WTC11 (cell line): ENCODE measurements at regions not wholly inside any gene's neighbourhood (a gene's known extent, or its start where the extent isn't known, plus 50 kb on each side); places are given as distances from the start of the nearest gene placed in this dataset.
A peak's percentile ranks its signal among the peaks of the same experiment; 100 is the strongest.
"Not testable (repeated sequence)": the region's sequence is repeated elsewhere in the genome, so short reads cannot be mapped to it uniquely, and the experiment has no call there.

Experiments
- ATAC-seq: fragments of 200-7000 bp; cut with Tn5 transposase; 2 replicates; pipeline ENCODE4 v1.10.0; 2021; ENCODE audit warnings: mild to moderate bottlenecking, moderate library complexity
- CTCF ChIA-PET: fragments of 300-600 bp; sonication (Branson Sonifier 250); formaldehyde crosslinking; loops from one replicate; lab custom pipeline; 2021; ENCODE audit warnings: antibody characterized with exemption; lab: Charles Lee
- POLR2A ChIA-PET: fragments of 350-600 bp; sonication (Branson Sonifier 250); formaldehyde crosslinking; loops from one replicate; lab custom pipeline; 2021; ENCODE audit warnings: antibody characterized with exemption; lab: Charles Lee
- DNase-seq: peaks from one replicate; pipeline ENCODE4 v3.0.0; 2021; ENCODE audit warnings: low spot score
- H3K27ac Mint-ChIP-seq: 2 replicates; pipeline ENCODE4 v1.8.0; 2021; ENCODE audit warnings: mixed read lengths
- H3K27me3 Mint-ChIP-seq: 2 replicates; pipeline ENCODE4 v1.8.0; 2021; ENCODE audit warnings: low read depth, mild to moderate bottlenecking, moderate library complexity, mixed read lengths
- H3K36me3 Mint-ChIP-seq: 2 replicates; pipeline ENCODE4 v1.8.0; 2021; ENCODE audit warnings: mixed read lengths
- H3K4me1 Mint-ChIP-seq: 2 replicates; pipeline ENCODE4 v1.8.0; 2022; ENCODE audit warnings: mixed read lengths
- H3K4me3 Mint-ChIP-seq: 2 replicates; pipeline ENCODE4 v1.8.0; 2021; ENCODE audit warnings: mild to moderate bottlenecking, moderate library complexity, mixed read lengths
- H3K9me3 Mint-ChIP-seq: 2 replicates; pipeline ENCODE4 v1.8.0; 2021; ENCODE audit warnings: mixed read lengths
- AR ChIP-seq: fragments of 250-450 bp; sonication (Bioruptor Pico); IDR thresholded peaks from 2 replicates; pipeline ENCODE4 v1.9.0; 2021; ENCODE audit warnings: mild to moderate bottlenecking
- ATF1 ChIP-seq: sonication (generic); formaldehyde crosslinking; IDR thresholded peaks from 2 replicates; pipeline ENCODE4 v1.8.1; 2023; ENCODE audit warnings: mild to moderate bottlenecking, moderate library complexity, missing genetic modification reagents
- ATF3 ChIP-seq: sonication (generic); formaldehyde crosslinking; conservative IDR thresholded peaks from 2 replicates; pipeline ENCODE4 v1.8.1; 2022; ENCODE audit warnings: mild to moderate bottlenecking, missing genetic modification reagents
- FOXP1 ChIP-seq: sonication (generic); formaldehyde crosslinking; IDR thresholded peaks from 2 replicates; pipeline ENCODE4 v1.8.0; 2022; ENCODE audit warnings: missing genetic modification reagents, mild to moderate bottlenecking, moderate library complexity, borderline replicate concordance
- FOXP4 ChIP-seq: sonication (generic); formaldehyde crosslinking; IDR thresholded peaks from 2 replicates; pipeline ENCODE4 v1.8.0; 2022; ENCODE audit warnings: mild to moderate bottlenecking, missing genetic modification reagents
- GTF2I ChIP-seq: fragments of 250-450 bp; sonication (Bioruptor Pico); conservative IDR thresholded peaks from 2 replicates; pipeline ENCODE4 v1.4.0; 2021; ENCODE audit warnings: mild to moderate bottlenecking
- MLX ChIP-seq: sonication (generic); formaldehyde crosslinking; IDR thresholded peaks from 2 replicates; pipeline ENCODE4 v1.8.1; 2023; ENCODE audit warnings: mild to moderate bottlenecking, missing genetic modification reagents, moderate library complexity
- NFE2L1 ChIP-seq: sonication (generic); formaldehyde crosslinking; IDR thresholded peaks from 2 replicates; pipeline ENCODE4 v1.8.1; 2023; ENCODE audit warnings: missing genetic modification reagents
- PREB ChIP-seq: sonication (generic); formaldehyde crosslinking; IDR thresholded peaks from 2 replicates; pipeline ENCODE4 v1.8.1; 2022; ENCODE audit warnings: mild to moderate bottlenecking, missing genetic modification reagents, moderate library complexity, borderline replicate concordance
- SP1 ChIP-seq: sonication (generic); formaldehyde crosslinking; conservative IDR thresholded peaks from 2 replicates; pipeline ENCODE4 v1.8.1; 2022; ENCODE audit warnings: missing genetic modification reagents
- STAT6 ChIP-seq: sonication (generic); formaldehyde crosslinking; conservative IDR thresholded peaks from 2 replicates; pipeline ENCODE4 v1.8.1; 2023; ENCODE audit warnings: mild to moderate bottlenecking, low read depth, missing genetic modification reagents, moderate library complexity
- TEAD4 ChIP-seq: sonication (generic); formaldehyde crosslinking; IDR thresholded peaks from 2 replicates; pipeline ENCODE4 v1.8.0; 2022; ENCODE audit warnings: mild to moderate bottlenecking, missing genetic modification reagents
- ZNF396 ChIP-seq: fragments of 250-450 bp; sonication (Bioruptor Pico); IDR thresholded peaks from 2 replicates; pipeline ENCODE4 v1.8.0; 2021; ENCODE audit warnings: mild to moderate bottlenecking, moderate library complexity, borderline replicate concordance
- ZNF671 ChIP-seq: fragments of 250-450 bp; sonication (Bioruptor Pico); IDR thresholded peaks from 2 replicates; pipeline ENCODE4 v1.8.0; 2021; ENCODE audit warnings: mild to moderate bottlenecking

- no peak for TF ChIP-seq PREB (CRISPR knock-in tag)
Observed at GRCh38 chr4:124817531-124817930, 105.0 kb upstream of the ANKRD50 start (continued).

GRCh38 chr4:124812203-124812602 lies 99.7 kb upstream of the ANKRD50 start:
- H3K27ac Mint-ChIP-seq, CTCF ChIA-PET, H3K4me3 Mint-ChIP-seq, H3K27me3 Mint-ChIP-seq, POLR2A ChIA-PET, DNase-seq, ATAC-seq: not testable (repeated sequence)
- Mint-ChIP-seq H3K9me3 (peaks cover 50% of the 10 kb centered on the region), H3K4me1 (peaks cover 24% of the 10 kb centered on the region), H3K36me3 (peaks cover 25% of the 10 kb centered on the region)

GRCh38 chr4:124810827-124811226 lies 98.3 kb upstream of the ANKRD50 start:
- ATAC-seq (no peak), DNase-seq (no peak)
- H3K4me3 Mint-ChIP-seq = no peak overlapping the region
- H3K9me3 Mint-ChIP-seq = peaks cover 57% of the 10 kb centered on the region
- TF ChIP-seq NFE2L1 (CRISPR knock-in tag) (no peak), ATF1 (CRISPR knock-in tag) (no peak), FOXP4 (CRISPR knock-in tag) (no peak), TEAD4 (CRISPR knock-in tag) (no peak)
- H3K27ac Mint-ChIP-seq = no peak overlapping the region
- CTCF ChIA-PET = no interaction called here
- H3K36me3 Mint-ChIP-seq = peaks cover 32% of the 10 kb centered on the region
- POLR2A ChIA-PET = no interaction called here
- H3K4me1 Mint-ChIP-seq = peaks cover 33% of the 10 kb centered on the region
- peaks cover 2% of the 10 kb centered on the region; the same call in 1 of the 2 replicates for H3K27me3 Mint-ChIP-seq

GRCh38 chr4:124807421-124807820 lies 94.9 kb upstream of the ANKRD50 start:
- Mint-ChIP-seq H3K27ac (0 out of 2 replicates have a peak overlapping the region, but pooled peaks have one; percentile 7), H3K27me3 (peaks cover 2% of the 10 kb centered on the region; the same call in 1 of the 2 replicates), H3K36me3 (peaks cover 24% of the 10 kb centered on the region), H3K4me1 (peaks cover 35% of the 10 kb centered on the region), H3K4me3 (no peak overlapping the region), H3K9me3 (peaks cover 37% of the 10 kb centered on the region)
- TF ChIP-seq MLX (CRISPR knock-in tag) = no peak
- no peak for TF ChIP-seq ZNF396 (CRISPR knock-in tag)
- TF ChIP-seq NFE2L1 (CRISPR knock-in tag) = no peak
- no peak for DNase-seq
- ChIA-PET CTCF (no interaction called here), POLR2A (no interaction called here)
- no peak for ATAC-seq

GRCh38 chr4:124806403-124806802 lies 93.9 kb upstream of the ANKRD50 start:
- Mint-ChIP-seq H3K27me3 (no peaks in the 10 kb centered on the region), H3K36me3 (peaks cover 14% of the 10 kb centered on the region), H3K4me3 (no peak overlapping the region), H3K27ac (no peak overlapping the region), H3K4me1 (peaks cover 35% of the 10 kb centered on the region), H3K9me3 (peaks cover 27% of the 10 kb centered on the region)
- ChIA-PET POLR2A (no interaction called here), CTCF (no interaction called here)
- peak; percentile 57 for ATAC-seq
- DNase-seq = no peak
- TF ChIP-seq STAT6 (no peak), ZNF671 (CRISPR knock-in tag) (no peak), ATF3 (CRISPR knock-in tag) (no peak), FOXP1 (no peak), AR (CRISPR knock-in tag) (no peak), SP1 (CRISPR knock-in tag) (no peak), GTF2I (no peak)
